Epithelial cell of esophagus (primary cell): ENCODE measurements at regions not wholly inside any gene's neighbourhood (a gene's known extent, or its start where the extent isn't known, plus 50 kb on each side); places are given as distances from the start of the nearest gene placed in this dataset.
"Not testable (repeated sequence)": the region's sequence is repeated elsewhere in the genome, so short reads cannot be mapped to it uniquely, and the experiment has no call there.

Source experiments
- DNase-seq: peaks from one replicate; pipeline ENCODE4 v3.0.0; 2010; ENCODE audit warnings: low read depth
- H3K4me3 ChIP-seq: 2 replicates; pipeline ENCODE4 v1.5.1; 2011; ENCODE audit warnings: mild to moderate bottlenecking, low read length, control low read depth
- TF ChIP-seq, protein P1 (sequence below): IDR thresholded peaks from 2 replicates; pipeline ENCODE4 v1.5.1; 2011; ENCODE audit warnings: low read depth, mild to moderate bottlenecking, low read length, control low read depth, inconsistent platforms; ENCODE audit not compliant: insufficient read depth; ENCODE audit errors: missing control alignments

DNA sequence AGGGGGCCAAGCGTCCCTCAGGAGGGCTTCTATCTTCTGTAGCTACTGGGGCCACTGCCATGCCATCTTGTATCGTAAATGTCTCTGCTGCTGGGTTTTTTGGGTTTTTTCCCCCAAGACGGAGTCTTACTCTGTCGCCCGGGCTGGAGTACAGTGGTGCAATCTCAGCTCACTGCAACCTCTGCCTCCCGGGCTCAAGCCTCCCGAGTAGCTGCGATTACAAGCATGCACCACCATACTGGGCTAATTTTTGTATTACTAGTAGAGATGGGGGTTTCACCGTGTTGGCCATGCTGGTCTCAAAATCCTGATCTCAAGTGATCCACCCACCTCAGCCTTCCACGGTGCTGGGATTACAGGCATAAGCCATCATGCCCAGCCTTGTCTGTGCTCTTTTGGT lies 111.3 kb upstream of the LOC128125822 start:
- H3K4me3 ChIP-seq: no peak overlapping the region
- DNase-seq: no peak
- TF ChIP-seq, protein P1, sequence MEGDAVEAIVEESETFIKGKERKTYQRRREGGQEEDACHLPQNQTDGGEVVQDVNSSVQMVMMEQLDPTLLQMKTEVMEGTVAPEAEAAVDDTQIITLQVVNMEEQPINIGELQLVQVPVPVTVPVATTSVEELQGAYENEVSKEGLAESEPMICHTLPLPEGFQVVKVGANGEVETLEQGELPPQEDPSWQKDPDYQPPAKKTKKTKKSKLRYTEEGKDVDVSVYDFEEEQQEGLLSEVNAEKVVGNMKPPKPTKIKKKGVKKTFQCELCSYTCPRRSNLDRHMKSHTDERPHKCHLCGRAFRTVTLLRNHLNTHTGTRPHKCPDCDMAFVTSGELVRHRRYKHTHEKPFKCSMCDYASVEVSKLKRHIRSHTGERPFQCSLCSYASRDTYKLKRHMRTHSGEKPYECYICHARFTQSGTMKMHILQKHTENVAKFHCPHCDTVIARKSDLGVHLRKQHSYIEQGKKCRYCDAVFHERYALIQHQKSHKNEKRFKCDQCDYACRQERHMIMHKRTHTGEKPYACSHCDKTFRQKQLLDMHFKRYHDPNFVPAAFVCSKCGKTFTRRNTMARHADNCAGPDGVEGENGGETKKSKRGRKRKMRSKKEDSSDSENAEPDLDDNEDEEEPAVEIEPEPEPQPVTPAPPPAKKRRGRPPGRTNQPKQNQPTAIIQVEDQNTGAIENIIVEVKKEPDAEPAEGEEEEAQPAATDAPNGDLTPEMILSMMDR: no peak

DNA sequence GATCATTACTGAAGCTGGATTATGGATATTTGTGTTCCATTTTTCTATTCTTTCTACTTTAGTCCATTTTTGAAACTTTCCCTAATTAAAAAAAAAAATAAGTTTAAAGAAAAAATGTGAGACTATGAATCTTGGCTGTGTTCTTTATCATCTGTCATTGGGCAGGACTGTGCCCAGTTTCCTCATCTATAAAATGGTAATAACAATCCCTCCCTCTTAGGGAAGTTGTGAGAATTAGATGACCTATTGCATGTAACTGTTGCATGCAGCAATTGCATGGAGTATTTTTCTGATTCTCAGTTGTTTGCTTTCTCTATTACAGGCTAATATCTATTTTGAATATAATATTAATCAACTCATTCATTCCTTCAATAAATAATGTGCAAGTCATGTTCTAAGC lies 108.2 kb upstream of the LOC128125822 start:
- TF ChIP-seq, protein P1: no peak
- no peak for DNase-seq
- no peak overlapping the region for H3K4me3 ChIP-seq

DNA sequence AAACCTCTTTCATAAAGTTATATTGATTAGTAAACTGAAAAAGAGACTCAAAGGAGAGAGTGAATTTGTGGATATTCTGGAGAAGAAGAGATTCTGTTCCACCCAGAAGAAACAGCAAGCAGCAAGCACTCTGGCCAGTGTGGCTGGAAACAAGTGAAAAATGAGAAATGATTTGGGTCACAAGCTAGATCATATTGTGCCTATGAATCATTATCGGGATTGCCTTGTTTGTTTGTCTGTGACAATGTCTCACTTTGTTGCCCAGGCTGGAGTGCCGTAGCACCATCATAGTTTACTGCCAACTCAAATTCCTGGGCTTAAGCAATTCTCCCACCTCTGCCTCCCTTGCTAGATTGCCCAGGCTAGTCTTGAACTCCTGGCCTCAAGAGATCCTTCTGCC lies 106.5 kb upstream of the LOC128125822 start:
- H3K4me3 ChIP-seq: no peak overlapping the region
- DNase-seq: no peak
- TF ChIP-seq, protein P1: no peak

DNA sequence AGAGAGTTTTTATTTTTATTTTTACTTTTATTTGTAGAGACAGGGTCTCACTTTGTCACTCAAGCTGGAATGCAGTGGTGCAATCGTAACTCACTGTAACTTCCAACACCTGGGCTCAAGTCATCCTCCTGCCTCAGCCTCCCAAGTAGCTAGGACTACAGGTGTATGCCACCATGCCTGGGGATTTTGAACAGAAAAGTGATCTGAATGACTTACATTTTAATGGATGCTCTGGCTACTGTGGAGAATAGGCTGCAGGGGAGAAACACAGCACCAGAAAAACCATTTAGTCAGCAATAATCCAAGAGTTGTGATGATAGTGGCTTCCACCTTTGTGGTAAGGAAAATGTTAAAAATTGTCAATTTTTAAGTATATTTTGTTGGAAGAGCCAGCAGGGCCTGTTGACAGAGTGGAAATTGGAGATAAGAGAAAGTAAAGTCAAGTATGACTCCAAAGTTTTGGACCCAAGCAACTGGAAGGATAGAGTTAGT lies 106.0 kb upstream of the LOC128125822 start:
- H3K4me3 ChIP-seq: no peak overlapping the region
- no peak for DNase-seq
- TF ChIP-seq, protein P1: no peak

DNA sequence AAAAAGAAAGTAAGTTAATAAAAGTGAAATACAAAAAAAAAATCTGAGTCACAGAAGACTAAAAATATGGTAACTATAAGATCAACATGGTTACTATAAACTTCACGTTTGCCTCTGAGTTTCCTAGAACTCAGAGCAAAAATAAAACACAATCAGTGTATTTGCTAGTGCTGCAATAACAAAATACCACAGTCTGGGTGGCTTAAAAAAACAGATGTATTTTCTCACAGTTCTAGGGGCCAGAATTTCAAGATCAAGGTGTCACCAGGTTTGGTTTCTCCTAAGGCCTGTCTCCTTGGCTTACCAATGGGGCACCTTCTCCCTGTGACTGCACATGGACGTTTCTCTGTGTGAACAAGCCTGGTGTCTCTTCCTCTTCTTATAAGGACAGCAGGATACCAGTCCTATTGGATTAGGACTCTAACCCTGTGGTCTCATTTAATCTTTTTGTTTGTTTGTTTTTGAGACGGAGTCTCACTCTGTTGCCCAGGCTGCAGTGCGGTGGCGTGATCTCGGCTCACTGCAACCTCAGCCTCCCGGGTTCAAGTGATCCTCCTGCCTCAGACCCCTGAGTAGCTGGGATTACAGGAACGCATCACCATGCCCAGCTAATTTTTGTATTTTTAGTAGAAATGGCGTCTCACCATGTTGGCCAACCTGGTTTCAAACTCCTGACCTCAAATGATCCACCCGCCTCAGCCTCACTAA lies 104.9 kb upstream of the LOC128125822 start:
- no peak for DNase-seq
- no peak overlapping the region for H3K4me3 ChIP-seq
- TF ChIP-seq, protein P1: no peak

DNA sequence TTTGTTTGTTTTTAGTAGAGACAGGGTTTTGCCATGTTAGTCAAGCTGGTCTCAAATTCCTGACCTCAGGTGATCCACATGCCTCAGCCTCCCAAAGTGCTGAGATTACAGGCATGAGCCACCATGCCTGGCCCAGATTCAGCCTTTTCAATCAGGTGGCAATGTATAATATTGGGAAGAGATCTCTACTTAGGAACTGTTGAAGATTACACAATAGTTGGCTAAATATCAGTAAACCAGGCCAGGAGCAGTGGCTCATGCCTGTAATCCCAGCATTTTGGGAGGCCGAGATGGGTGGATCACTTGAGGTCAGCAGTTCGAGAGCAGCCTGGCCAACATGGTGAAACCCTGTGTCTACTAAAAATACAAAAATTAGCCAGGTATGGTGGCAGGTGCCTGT lies 101.1 kb upstream of the LOC128125822 start:
- H3K4me3 ChIP-seq, DNase-seq: not testable (repeated sequence)

DNA sequence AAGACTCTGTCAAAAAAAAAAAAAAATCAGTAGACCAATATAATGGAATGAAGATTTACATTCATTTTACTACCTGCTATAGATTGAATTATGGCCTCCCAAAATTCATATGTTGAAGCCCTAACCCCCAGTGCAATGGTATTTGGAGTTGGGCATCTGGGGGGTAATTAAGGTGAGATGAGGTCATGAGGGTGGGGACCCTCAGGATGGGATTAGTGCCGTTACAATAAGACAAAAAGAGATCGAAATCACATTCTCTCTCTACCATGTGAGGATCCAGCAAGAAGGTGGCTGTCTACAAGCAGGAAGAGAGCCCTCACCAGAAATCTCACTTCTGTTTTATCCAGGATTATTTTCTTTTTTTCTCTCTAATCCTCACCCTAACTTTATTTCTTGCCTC lies 100.6 kb upstream of the LOC128125822 start:
- TF ChIP-seq, protein P1: no peak
- DNase-seq: no peak
- H3K4me3 ChIP-seq: no peak overlapping the region
